Retinal pigment epithelial cell (primary cell): ENCODE measurements at regions not wholly inside any gene's neighbourhood (a gene's known extent, or its start where the extent isn't known, plus 50 kb on each side); places are given as distances from the start of the nearest gene placed in this dataset.

ENCODE experiments used
- DNase-seq: peaks from one replicate; pipeline ENCODE4 v3.0.0-alpha.2; 2010; ENCODE audit warnings: low read depth
- H3K4me3 ChIP-seq: 2 replicates; pipeline ENCODE4 v1.5.1; 2011; ENCODE audit warnings: mild to moderate bottlenecking, low read length, control low read depth, moderate library complexity
- TF ChIP-seq, protein P1 (sequence below): conservative IDR thresholded peaks from 2 replicates; pipeline ENCODE4 v1.5.1; 2011; ENCODE audit warnings: low read depth, low read length, control low read depth, inconsistent platforms

DNA sequence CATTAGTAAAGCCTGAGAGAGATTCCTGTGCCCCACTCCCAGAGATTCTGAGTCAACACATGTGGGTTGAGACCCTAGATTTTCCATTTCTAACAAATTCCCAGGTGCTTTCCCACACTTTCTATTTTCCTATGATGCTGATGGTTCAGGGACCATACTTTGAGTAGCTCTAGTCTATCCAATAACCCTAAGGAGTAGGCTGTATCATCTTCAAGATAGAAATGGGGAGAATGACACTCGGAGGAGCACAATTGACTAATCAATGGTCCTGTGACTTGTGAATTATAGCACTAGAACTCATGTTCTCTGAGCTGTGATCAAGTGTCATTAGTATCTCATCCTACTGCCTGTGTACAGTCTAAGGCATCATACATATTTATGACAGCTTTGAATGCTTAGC lies 232.9 kb upstream of the B3GALT2 start:
- H3K4me3 ChIP-seq: no peak overlapping the region
- TF ChIP-seq, protein P1, sequence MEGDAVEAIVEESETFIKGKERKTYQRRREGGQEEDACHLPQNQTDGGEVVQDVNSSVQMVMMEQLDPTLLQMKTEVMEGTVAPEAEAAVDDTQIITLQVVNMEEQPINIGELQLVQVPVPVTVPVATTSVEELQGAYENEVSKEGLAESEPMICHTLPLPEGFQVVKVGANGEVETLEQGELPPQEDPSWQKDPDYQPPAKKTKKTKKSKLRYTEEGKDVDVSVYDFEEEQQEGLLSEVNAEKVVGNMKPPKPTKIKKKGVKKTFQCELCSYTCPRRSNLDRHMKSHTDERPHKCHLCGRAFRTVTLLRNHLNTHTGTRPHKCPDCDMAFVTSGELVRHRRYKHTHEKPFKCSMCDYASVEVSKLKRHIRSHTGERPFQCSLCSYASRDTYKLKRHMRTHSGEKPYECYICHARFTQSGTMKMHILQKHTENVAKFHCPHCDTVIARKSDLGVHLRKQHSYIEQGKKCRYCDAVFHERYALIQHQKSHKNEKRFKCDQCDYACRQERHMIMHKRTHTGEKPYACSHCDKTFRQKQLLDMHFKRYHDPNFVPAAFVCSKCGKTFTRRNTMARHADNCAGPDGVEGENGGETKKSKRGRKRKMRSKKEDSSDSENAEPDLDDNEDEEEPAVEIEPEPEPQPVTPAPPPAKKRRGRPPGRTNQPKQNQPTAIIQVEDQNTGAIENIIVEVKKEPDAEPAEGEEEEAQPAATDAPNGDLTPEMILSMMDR: no peak
- no peak for DNase-seq

DNA sequence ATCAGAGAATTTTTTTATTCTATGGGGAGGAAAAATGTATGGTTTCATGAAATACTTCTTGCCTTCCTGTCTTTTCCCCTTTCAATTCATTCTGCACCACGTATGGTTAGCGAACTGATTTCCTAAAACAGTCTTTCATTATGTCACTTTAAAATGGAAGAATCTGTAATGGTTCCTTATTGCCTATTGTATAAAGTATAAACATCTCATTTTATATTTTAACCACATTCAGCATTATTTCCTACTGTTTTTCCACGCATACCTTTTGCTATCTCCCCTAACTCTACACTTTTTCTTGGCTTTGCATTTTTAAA lies 232.3 kb upstream of the B3GALT2 start:
- TF ChIP-seq, protein P1: no peak
- DNase-seq: no peak
- no peak overlapping the region for H3K4me3 ChIP-seq

DNA sequence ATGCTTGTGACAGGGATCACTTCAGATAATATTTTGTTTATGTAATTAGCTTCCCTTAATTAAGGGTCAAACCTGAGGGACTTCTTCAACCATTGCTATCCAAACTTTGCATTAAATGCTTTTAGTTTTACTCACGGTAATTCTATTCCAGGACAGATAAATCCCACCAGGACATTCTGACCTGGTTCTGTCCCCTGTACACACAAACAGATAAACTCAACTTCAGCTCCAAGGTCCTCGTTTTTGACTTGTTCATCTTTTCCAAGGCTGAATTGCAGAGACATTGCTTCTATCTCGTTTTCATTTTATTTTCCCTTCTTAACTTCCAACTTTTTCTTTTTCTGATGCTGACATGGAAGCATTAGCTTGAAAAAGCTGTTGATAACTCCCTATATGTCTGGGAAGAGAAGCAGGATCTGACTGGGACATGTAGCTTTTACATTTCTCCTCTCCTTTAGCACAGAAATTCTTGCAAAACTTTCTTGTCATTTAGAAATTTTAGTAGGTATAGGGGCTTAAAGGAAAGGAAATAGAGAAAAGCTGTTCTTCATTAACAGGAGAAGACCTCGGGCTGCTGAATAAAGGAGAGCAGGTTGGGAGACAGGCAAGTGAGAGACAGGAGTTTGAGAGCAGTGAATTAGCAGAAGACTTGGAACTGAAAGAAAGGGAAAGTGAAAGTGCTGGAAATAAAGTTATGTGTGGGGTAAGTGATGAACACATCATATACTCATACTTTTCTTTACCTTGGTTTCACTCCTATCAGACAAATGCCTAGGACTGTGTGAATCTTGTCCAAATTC lies 231.7 kb upstream of the B3GALT2 start:
- no peak overlapping the region for H3K4me3 ChIP-seq

DNA sequence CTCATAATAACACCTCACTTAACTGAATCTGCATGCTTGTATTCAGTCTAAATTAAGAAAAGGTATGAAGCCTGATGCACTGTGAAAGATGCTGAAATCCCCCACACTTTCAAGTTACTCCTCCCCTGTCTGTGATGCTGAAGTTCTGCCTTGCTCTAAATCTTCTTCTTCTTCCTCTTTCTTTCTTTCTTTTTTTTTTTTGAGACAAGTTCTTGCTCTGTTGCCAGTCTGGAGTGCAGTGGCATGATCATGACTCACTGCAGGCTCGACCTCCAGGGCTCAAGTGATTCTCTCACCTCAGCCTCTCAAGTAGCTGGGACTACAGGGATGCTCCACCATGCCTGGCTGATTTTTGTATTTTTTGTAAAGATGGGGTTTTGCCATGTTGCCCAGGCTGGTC lies 231.0 kb upstream of the B3GALT2 start:
- DNase-seq: no peak
- TF ChIP-seq, protein P1: no peak

More for the DNA sequence above, 231.7 kb upstream of the B3GALT2 start:
- TF ChIP-seq, protein P1: no peak
- no peak for DNase-seq

DNA sequence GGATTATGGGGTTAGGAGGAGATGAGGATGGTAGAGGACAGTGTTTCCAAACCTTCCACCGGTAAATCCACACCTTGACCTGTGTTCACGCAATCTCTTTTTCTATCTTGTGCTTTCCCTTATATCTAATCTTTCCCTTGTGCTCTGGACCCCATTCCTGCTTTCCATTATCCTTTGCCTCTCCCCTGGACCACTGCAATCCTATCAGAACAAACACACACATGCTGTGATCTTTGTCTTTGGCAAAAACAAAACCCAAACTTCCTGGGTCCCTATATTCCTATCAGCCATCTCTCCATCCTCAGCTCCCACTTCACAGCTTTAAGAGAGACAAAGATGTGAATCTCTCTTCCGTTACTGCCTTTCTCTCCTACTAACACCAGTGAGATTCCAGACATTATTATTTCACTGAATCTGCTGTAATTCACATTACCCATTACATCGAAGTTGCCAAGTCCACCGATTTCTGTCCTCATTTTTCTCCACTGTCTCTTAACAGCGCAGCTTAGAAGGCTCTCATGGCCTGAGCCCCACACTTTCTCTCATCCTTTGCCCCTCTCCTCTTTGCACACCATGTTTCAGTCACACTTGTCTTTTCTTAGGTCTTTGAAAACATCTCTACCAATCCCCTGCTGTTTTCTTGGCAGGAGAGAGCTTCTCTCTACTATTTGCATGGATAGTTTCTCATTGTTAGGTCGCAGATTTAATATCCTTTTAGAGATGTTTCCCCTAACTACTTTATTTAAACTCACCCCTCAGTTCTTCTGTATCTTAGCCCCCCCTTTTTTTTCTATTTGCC lies 230.0 kb upstream of the B3GALT2 start:
- TF ChIP-seq, protein P1: no peak
- DNase-seq: no peak
- no peak overlapping the region for H3K4me3 ChIP-seq

More for the DNA sequence above, 231.0 kb upstream of the B3GALT2 start:
- H3K4me3 ChIP-seq: no peak overlapping the region

DNA sequence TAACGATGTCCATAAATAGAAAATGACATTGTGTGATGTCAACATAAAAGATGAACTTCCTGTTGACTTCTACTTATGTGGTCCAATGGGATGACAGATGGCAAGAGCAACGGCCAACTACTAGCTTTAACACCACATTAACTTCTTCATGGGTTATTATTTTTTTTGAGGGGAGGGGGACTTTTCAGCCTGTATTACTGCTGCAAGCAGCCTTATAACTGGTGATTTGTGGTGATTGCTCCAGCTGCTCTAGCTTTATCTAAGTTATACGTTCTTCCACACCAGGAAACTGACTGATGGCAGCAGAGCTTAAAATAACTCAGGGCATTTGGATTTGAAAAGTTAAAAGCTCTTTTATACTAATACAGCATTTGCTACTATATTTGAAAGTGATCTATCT lies 228.8 kb upstream of the B3GALT2 start:
- TF ChIP-seq, protein P1: no peak
- H3K4me3 ChIP-seq: no peak overlapping the region
- DNase-seq: no peak
